ENCODE measurements at regions not wholly inside any gene's neighbourhood (a gene's known extent, or its start where the extent isn't known, plus 50 kb on each side); places are given as distances from the start of the nearest gene placed in this dataset.

DNA sequence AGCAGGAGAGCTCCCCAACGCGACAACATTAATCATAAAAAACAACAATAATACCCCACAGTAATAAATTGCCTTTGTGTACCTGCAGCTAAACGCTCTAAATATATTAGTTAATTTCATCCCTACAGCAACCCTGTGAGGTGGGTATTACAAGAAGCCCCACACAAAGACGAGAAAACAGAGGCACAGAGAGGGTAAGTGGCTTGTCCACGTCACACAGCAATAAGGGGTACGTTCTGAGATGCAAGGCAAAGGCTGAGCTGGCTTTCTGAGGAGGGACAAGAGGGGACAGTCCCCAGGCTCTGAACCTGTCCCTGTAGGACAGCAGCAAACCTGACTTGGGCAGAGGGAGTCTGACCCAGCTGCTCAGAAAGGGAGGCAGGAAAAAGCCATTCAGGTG, 78.2 kb downstream of the NCOR2 start:
- DNase-seq, result no peak

DNA sequence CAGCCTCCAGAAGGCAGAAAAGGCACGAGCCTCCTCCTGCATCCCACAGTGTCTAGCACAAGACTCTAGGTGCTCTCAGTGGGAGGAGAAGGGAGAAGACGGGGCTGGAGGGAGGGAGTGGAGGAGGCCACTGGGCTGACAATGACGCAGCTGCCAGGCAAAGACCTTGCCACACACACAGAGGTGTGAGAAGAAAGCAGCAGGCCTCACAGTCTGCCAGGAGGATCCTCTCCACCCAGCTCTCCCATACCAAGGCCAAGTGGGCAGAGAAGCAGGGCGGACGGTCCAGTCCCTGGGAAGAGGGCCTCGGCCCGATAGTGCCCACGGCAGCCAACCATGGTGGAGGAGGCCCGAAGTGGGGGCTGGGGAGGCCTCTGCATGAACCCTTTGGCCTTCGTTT, 78.9 kb downstream of the NCOR2 start:
- no peak for DNase-seq

DNA sequence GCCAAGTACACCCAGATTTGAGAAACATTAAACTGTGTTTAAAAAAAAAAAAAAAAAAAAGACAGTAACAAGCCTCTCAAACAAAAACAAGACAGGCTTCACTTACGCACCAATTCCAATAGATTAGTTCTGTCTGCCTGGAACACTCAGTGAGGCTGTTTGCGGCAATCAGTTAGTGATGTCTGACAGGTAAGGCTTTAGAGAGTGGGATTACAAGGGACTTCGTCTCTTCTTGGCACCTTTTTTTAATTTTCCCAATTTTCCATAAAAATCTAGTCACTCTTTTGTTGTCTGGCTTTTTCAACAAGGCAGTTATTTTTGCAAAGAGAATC, 79.6 kb downstream of the NCOR2 start:
- no peak for DNase-seq

DNA sequence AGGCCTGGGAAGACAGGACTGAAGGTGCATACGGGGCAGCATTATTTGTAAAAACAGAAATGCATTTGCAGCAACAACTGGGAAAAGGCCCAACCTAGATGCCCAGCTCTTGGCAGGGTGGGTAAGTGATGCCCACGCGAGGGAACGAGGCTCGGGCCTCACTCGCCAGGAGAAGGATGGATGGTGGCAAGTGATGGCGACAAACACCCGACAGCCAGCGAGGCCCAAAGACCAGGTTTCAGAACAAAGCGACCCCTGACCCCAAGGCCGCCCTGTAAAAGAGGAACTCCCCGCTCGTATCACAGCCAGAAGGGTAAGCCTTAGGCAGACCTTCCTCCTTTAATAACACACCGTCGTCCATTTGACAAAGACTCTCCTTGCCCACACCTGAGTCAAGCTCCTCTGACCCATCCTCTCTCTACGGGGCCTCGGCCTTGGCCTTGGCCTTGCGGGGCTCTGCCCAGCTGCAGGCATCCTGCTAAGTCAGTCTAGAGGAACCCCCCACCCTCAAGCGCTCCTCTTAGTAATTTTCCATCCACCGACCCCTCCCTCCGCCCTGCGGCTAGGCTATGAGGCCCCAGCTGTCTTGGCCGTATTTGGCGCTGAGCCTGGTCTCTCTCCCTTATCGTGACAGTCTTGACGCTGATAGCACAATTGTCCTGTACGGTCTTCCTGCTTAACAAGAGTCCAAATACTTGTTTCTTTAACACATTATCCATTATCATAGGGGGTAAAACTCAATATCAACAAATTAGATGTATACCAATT, 80.2 kb downstream of the NCOR2 start:
- DNase-seq, result no peak

DNA sequence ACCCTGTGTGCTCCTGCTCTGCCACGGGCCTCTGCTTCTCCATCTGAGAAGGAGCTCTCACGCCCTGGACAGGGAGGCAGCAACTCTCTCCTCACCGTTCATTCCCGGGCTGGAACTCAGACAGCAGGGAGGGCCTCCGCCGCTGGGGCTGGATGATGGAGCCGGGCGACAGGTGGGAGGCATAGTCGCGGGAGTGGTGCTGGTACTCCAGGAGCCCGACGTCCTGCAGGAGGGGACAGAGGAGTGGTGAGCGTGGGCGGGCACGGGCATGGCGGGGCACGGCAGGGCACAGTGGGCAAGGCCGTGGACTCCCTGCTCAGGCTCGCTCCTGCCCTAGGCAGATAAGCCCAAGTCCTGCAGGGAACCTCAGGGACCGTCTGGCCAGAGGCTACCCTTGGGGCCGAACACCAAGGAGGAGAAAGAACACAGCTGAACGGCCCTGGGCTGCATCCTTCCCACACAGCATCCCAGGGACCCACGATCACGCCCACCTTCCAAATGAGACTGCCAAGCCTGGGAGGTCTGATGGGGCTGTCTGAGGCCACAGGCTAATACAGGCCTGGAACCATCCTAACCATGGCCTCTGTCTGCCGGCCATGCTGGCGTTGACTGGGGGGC, 81.0 kb downstream of the NCOR2 start:
- no peak for DNase-seq

DNA sequence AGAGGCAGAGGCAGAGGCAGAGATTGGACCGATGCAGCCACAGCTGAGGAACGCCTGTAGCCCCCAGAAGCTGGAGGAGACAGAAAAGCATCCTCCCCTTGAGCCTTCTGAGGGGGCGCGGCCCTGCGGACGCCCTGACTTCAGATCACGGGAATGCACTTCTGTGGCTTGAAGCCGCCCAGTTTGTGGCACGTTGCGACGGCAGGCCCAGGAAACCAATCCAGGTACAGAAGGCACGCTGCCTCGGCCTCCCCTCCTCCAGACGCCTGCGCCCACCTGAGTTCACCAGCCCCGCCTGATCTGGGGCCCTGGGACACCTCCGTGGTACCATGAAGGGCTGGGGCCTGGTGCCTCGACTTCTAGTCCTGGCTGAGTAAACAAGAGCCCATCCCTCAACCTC, 82.0 kb downstream of the NCOR2 start:
- DNase-seq, result no peak

DNA sequence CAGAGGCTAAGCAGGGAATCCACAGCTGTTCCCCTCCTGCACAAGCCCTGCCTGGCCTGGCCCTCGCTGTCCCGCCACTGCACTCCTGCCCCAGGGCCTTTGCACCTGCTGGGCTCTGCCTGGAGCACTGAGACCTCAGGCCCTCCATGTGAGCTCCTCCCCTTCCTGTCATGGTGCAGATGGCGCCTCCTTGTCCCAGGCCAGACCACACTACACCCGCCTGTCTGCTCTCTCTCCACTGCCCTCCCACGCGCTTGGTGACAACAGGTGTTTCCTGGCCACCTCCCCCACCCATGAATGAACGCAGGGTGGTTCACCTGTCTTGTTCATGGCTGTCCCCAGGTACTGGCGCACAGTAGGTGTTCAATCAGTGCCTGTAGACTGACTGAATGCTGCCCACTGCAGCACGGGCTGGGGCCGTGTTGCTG, 82.9 kb downstream of the NCOR2 start:
- no peak for DNase-seq

DNA sequence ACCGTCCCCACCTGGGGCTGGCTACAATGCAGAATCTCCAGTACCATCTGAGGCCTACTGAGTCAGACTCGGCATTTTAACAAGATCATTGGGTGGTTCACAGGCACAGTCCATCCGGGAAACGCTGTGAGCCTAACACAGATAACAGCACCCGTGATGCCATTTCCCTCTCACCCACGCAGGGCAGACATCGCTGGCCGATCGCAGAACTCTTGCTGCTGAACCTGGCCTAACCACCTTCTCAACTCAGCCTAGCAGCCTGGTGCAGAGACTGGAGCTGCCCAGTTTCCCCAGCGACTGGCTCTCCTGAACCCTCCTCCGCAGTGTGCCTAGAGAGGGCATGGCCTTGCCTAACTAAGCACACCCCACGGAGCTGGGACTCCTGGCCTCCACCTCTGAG, 83.3 kb downstream of the NCOR2 start:
- DNase-seq, result no peak

DNA sequence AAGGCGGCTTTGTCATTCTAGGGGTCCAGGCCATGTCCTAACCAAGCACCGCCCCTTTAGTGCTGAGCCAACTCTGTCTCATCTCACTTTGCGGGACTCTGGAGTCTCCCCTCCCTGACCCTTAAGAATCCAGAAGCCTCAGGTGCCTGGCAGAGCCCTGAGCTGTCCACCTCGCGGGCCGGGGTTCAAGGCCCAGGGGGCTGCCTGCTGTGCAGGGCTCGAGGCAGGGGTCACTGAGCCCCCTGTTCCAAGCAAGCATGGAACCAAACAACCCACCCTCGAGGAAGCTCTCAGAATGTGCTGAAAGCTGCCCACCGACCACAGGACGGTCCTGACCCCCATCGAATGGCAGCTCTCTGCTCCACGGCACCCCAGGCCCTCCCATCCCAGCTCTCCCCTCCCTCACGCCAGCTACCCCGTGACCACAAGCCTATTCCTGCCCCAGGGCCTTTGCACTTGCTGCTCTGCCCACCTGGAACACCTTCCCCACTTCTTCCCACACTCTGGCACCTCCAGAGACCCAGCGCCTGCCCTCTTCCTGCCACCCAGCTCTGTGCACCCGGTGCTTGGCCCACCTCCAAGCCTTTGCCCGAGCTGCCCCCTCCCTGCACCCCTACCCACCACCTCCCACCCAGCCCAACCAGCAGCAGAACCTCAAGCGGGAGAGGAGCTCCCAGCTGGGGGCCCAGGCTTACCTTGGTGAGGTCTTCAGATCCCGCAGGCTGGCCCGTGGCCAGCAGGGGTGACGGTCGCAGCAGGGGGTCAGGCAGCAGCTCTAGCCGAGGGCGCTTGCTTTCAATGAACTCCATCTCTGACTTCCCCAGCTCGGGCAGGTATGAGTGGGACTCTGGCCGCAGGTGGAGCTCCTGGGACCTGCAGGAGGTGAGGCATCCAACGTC, 84.3 kb downstream of the NCOR2 start:
- no peak for DNase-seq

DNA sequence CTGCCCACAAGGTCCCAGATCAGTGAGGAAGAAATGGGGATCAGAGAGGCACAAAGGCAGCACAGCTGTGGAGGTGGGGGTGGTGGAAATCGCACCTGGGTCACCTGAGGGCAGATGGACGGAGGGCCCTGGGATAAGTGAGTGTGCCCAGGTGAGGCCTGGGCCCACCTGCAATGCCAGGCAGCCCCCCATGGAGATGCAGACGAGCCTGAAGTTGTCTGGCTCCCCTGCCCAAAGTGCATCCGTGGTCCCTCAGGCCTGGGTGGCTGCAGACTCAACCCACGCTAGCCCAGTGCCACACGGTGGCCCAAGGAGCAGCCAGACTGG, 84.9 kb downstream of the NCOR2 start:
- no peak for DNase-seq

DNA sequence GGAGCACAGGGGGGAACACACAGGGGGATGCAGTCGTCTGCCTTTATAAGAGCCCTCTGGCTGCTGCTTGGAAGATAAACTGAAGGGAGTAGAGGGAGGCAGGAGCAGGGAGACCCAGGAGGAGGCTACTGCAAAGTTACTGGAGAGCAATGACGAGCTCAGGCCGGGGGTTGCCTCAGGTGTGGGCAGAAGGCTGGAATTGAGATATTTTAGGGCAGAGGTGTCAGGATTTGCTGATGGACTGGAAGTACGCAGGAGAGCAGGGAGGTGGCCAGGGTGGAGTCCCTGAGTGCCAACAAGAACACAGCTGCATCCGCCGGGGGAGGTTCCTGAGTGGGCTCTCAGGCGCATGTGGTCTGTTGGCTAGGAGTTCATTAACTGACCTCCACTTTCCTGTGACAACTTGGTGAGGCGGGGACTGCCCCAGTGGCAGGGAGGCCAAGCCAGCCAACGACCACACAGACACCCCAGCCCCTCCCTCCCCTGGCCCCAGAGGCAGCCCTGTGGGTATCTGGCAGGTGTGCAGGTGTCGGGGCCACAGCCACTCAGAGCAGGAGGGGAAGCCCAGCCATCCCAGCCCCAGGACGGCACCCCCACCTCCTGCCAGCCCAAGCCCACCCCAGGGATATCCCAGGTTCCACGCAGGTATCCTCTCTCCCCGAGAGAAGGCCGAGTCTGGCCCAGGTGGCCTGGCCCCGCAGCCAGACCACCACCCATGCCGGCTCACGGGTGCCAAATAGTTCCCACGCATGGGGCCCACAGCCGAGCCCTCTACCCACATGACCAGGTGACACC, 85.4 kb downstream of the NCOR2 start:
- DNase-seq, result no peak

DNA sequence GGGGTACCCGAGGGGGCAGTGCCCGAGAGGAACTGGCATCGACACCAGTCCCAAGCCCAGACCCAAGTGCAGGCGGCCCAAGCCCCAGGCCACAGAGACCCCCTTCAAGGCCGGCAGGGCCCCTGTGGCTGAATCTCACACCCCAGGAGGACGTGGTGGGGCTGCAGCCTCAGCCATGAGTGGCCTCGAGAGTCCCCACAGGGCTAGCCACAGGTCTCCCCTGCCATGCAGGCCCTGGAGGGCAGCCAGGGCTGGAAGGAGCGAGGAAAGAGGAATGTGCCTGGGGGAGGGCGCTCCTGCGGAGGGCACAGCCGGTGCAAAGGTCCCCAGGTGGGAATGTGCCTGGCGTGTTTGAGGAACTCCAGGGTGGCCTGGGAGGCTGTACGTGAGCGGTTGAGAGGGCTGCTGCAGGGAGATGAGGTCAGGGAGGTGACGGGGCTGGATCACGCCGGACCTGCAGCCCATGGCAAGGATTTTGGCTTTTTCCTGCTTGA, 86.1 kb downstream of the NCOR2 start:
- DNase-seq, result no peak

DNA sequence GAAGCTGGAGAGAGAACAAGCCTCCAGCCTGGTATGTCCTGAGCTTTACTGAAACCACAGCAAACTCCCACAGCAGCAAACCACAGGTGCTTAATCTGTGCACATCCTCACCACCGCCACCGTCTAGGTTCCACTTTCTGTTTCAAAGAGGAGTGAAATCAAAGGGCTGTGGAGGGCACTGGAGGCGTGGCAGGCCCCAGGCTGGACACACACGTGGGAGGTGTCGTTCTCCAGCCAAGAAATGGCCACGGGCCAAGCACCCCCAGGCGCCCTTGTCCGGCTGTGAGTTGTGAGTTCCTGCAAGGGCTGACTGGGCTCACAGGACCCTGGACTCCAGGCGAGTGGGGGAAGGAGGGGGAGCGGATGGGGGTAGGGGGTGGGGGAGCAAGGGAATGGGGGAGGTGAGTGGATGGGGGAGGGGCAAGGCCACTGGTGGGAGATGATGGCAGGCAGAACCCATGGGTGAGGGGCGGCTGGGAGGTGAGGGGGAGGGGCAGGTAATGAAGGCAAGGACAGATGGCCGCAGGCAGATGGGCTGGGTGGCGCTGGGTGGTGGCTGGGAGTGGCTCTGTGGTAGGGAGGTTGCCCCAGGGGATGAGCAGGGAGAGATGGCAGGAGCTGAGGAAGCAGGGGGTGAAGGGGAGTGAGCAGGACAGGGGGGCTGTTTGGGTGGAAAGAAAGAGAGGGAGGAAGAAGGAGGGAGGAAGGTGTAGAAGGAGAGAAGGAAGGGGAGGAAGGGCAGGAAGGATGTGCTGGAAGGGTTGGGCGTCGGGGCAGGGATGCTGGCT, 86.7 kb downstream of the NCOR2 start:
- DNase-seq, result no peak

DNA sequence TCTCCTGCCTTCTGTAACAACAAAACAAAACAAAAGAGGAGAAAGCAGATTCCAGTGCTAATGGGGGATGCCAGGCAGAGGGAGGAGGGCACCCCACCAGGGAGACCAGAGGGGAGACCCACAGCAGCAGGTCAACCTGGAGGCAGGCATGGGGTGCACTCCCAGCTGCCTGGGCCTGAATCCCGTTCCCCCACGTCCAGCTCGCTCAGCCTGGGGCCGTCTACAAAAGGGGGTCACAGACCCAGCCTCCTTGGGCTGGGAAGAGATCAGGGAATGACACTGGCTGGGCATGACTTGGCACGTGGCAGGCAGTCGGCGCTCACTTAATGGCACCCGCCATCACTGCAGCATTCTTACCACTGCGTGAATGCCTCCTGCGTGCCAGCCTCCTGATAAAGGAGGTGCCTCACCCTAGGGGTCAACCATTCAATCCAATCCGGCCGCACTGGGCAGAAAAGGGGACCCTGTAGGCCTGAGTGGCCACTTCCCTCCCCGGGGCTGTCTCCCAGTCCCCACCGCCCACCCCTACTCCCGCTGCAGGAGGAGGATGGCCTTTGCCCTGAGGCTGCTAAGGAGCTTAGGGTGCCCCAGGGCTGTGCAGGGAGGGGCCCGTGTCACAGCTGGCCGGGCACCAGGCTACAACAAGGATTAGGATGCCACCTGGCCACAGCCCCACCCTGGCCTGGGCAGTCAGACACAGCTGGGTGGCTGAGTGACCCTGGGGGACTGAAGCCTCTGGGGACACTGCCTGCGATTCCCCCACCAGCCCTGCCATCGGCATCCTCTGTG, 87.5 kb downstream of the NCOR2 start:
- DNase-seq, result no peak

DNA sequence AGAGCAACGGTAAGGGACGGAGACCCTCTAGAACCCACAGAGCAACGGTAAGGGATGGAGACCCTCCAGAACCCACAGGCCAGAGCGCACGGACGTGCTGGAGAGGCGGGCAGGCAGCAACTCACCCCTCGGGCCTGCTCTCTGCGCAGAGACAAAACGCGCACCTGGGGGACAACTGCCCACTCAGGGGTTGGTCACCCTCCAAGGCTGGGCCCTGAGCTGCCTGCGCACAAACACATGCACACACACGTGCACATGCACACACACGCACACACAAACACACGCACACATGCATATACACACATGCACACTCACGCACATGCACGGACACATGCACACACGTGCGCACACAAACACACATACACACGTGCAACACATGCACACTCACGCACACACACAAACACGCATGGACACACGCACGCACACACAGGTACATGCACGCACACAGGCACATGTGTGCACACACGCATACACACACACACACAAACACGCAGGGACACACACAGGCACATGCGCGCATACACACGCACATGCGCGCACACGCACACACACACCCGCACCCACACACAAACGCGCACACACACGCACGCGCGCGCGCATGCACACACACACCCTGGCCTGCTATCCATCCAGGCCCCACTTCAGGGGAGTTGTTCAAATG, 88.3 kb downstream of the NCOR2 start:
- no peak for DNase-seq

DNA sequence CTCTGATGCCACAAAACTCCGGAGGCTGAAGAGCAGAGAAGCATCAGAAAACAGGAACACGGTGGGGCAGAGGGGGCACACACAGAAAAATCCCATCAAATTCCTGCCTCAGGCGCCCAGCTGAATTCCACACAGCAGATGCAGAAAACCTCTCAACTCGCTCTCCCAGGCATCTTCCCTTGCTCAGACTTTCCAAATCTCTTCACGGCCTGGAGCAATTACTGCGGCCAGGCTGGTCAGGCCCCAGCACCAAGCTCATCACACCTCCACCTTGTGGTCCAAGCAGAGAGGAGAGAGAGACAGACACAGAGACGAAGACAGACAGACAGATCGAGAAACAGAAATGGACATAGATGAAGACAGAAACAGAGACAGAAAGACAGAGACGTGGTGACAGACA, 89.0 kb downstream of the NCOR2 start:
- no peak for DNase-seq

DNA sequence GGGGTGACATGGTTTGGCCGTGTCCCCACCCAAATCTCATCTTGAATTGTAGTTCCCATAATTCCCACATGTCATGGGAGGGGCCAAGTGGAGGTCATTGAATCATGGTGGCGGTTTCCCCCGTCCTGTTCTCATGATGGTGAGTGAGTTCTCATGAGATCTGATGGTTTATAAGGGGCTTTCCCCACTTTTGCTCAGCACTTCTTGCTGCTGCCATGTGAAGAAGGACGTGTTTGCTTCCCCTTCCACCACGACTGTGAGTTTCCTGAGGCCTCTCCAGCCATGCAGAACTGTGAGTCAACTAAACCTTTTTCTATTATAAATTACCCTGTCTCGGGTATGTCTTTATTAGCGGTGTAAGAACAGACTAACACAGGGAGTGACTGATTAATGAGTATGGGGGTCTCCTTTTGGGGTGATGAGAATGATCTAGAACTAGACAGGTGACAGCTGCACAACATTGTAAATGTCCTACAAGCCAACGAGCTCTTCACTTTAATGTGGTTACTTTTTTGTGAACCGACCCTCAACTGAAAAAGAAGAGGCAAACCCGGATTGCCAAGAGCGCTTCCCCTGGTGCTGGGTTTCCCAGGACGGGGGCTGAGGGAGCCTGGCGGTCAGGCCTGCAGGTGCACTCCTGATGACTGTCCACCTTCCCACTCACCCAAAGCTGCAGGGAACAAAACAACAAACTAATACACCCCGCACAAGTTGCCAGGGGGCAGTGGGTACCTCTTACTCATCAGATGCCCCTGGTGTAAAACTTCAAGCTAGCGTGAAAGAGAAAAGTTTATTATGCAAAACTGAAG, 90.1 kb downstream of the NCOR2 start:
- no peak for DNase-seq

DNA sequence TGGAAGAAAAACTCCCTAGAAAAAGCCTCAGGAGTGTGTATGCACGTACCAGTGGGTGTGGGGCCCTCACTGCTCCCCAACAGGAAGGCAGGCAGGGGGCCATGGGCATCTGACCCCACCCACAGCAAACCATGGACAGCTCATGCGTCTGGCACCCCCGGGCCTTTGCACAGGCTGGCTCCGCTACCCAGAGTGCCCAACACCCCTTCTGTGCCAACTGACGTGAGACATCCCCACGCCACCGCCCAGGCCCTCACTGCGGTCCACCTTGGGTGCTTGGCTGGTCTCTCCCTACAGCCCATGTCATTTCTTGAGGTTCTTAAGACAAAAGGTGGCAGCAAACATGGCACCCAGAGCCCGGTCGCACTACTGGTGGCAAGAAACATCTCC, 91.4 kb downstream of the NCOR2 start:
- DNase-seq, result no peak

DNA sequence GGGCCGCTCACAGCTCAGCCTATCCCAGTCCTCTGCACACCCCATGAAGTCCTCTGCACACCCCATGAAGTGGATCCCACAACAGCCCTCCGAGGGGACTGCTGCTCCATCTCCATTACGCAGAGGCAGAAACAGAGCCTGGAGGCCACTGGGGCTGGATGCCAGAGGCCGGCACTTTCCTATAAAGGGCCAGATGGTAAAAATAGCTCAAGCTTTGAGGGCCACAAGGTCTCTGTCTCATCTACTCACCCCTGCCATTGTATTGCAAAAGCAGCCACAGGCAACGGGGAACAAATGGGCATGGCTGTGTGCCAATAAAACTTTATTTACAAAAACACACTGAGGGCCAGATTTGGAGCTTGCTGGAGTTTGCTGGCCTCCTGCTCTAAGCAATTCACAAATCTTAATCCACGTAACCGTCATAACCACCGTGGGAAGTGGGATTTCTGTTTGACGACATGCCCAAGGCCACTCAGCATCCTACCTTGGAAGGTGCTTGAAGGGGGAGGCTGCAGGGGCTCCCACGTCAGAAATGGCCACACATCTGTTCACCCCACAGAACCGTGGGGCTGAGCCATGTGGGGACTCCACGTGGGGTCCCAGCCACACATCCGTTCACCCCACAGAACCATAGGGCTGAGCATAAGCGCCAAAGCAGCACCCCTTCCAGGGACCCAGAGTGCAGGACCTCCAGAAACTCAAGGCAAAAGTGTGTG, 92.0 kb downstream of the NCOR2 start:
- no peak for DNase-seq
